ENCODE measurements at regions not wholly inside any gene's neighbourhood (a gene's known extent, or its start where the extent isn't known, plus 50 kb on each side); places are given as distances from the start of the nearest gene placed in this dataset.

DNA sequence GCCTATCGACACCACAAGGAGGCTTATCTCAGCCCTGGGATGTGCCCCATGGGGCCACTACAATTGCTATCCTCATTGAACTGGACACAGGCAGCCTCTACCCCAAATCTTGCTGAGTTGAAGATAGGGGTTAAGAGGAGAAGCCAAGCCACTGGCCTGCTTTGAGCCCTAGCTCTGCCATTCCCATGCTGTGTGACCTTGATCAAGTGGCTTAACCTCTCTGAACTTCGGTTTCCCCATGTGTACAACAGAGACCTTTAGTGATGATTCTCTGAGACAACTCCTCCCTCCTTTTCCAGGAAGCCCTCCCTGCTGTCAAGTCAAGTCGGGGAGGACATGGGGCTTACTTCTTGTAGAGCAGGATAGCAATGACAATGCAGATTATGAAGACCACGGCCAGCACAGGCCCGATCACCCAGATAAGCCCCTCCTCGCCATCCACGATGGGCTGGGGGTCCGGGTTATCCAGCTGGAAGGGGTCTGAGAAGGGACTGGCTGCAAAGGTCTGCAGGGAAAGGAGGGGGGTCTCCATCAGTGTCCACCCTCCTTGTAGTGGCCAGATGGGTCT lies 121.6 kb downstream of the PTPRS start:
- Histone ChIP-seq H3K4me3 (ENCODE audit: low read depth in 1 of 3, low read length in 3 of 3) (no peak overlapping the region), H3K9ac (ENCODE audit: low read depth in 1 of 2, low read length in 2 of 2) (no peak overlapping the region), H3K36me3 (ENCODE audit: control insufficient read depth in 4 of 4, insufficient read depth in 3 of 4, low read depth in 1 of 4, low read length in 3 of 4) (peaks cover 0 to 58% (median 10%) of the 10 kb centered on the region in 4 donors), H3K27ac (ENCODE audit: low read depth in 1 of 2, low read length in 2 of 2) (no peak overlapping the region), H3K4me1 (ENCODE audit: control insufficient read depth in 4 of 4, insufficient read depth in 4 of 4, low read length in 3 of 4) (no peaks in the 10 kb centered on the region), H3K9me3 (ENCODE audit: control insufficient read depth in 4 of 4, low read length in 3 of 4) (no peaks in the 10 kb centered on the region), H3K27me3 (ENCODE audit: control insufficient read depth in 4 of 4, insufficient read depth in 4 of 4, low read length in 3 of 4) (no peaks in the 10 kb centered on the region)
- no peak for DNase-seq (ENCODE audit: low spot score)
- 92% methylated on average over 8 of the region's 8 CpGs for WGBS
- TF ChIP-seq HNF4G (IDR thresholded peaks at IDR 0.05) (no peak), GABPA (IDR thresholded peaks at IDR 0.05 in 1 of 2, conservative IDR thresholded peaks at IDR 0.05 in 1 of 2) (no peak), TAF1 (conservative IDR thresholded peaks at IDR 0.05) (no peak), FOXA1 (IDR thresholded peaks at IDR 0.05) (no peak), NR2F2 (IDR thresholded peaks at IDR 0.05) (no peak), JUND (IDR thresholded peaks at IDR 0.05) (no peak), FOXA2 (IDR thresholded peaks at IDR 0.05) (no peak), RAD21 (IDR thresholded peaks at IDR 0.05) (no peak), EGR1 (IDR thresholded peaks at IDR 0.05; ENCODE audit: low read depth in 2 of 2) (no peak), YY1 (IDR thresholded peaks at IDR 0.05) (no peak), RXRA (IDR thresholded peaks at IDR 0.05) (no peak), SP1 (IDR thresholded peaks at IDR 0.05) (no peak)
- TF ChIP-seq, protein P1, sequence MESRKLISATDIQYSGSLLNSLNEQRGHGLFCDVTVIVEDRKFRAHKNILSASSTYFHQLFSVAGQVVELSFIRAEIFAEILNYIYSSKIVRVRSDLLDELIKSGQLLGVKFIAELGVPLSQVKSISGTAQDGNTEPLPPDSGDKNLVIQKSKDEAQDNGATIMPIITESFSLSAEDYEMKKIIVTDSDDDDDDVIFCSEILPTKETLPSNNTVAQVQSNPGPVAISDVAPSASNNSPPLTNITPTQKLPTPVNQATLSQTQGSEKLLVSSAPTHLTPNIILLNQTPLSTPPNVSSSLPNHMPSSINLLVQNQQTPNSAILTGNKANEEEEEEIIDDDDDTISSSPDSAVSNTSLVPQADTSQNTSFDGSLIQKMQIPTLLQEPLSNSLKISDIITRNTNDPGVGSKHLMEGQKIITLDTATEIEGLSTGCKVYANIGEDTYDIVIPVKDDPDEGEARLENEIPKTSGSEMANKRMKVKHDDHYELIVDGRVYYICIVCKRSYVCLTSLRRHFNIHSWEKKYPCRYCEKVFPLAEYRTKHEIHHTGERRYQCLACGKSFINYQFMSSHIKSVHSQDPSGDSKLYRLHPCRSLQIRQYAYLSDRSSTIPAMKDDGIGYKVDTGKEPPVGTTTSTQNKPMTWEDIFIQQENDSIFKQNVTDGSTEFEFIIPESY (IDR thresholded peaks at IDR 0.05) = no peak
- TF ChIP-seq, protein P2, sequence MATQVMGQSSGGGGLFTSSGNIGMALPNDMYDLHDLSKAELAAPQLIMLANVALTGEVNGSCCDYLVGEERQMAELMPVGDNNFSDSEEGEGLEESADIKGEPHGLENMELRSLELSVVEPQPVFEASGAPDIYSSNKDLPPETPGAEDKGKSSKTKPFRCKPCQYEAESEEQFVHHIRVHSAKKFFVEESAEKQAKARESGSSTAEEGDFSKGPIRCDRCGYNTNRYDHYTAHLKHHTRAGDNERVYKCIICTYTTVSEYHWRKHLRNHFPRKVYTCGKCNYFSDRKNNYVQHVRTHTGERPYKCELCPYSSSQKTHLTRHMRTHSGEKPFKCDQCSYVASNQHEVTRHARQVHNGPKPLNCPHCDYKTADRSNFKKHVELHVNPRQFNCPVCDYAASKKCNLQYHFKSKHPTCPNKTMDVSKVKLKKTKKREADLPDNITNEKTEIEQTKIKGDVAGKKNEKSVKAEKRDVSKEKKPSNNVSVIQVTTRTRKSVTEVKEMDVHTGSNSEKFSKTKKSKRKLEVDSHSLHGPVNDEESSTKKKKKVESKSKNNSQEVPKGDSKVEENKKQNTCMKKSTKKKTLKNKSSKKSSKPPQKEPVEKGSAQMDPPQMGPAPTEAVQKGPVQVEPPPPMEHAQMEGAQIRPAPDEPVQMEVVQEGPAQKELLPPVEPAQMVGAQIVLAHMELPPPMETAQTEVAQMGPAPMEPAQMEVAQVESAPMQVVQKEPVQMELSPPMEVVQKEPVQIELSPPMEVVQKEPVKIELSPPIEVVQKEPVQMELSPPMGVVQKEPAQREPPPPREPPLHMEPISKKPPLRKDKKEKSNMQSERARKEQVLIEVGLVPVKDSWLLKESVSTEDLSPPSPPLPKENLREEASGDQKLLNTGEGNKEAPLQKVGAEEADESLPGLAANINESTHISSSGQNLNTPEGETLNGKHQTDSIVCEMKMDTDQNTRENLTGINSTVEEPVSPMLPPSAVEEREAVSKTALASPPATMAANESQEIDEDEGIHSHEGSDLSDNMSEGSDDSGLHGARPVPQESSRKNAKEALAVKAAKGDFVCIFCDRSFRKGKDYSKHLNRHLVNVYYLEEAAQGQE (IDR thresholded peaks at IDR 0.05) = no peak
- TF ChIP-seq, protein P3, sequence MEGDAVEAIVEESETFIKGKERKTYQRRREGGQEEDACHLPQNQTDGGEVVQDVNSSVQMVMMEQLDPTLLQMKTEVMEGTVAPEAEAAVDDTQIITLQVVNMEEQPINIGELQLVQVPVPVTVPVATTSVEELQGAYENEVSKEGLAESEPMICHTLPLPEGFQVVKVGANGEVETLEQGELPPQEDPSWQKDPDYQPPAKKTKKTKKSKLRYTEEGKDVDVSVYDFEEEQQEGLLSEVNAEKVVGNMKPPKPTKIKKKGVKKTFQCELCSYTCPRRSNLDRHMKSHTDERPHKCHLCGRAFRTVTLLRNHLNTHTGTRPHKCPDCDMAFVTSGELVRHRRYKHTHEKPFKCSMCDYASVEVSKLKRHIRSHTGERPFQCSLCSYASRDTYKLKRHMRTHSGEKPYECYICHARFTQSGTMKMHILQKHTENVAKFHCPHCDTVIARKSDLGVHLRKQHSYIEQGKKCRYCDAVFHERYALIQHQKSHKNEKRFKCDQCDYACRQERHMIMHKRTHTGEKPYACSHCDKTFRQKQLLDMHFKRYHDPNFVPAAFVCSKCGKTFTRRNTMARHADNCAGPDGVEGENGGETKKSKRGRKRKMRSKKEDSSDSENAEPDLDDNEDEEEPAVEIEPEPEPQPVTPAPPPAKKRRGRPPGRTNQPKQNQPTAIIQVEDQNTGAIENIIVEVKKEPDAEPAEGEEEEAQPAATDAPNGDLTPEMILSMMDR (IDR thresholded peaks at IDR 0.05; ENCODE audit: low read depth, low read length, missing input control) = no peak
- TF ChIP-seq, protein P4, sequence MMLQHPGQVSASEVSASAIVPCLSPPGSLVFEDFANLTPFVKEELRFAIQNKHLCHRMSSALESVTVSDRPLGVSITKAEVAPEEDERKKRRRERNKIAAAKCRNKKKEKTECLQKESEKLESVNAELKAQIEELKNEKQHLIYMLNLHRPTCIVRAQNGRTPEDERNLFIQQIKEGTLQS (IDR thresholded peaks at IDR 0.05) = no peak

Data from liver (tissue), 8 donors.